ENCODE measurements at regions not wholly inside any gene's neighbourhood (a gene's known extent, or its start where the extent isn't known, plus 50 kb on each side); places are given as distances from the start of the nearest gene placed in this dataset.

DNA sequence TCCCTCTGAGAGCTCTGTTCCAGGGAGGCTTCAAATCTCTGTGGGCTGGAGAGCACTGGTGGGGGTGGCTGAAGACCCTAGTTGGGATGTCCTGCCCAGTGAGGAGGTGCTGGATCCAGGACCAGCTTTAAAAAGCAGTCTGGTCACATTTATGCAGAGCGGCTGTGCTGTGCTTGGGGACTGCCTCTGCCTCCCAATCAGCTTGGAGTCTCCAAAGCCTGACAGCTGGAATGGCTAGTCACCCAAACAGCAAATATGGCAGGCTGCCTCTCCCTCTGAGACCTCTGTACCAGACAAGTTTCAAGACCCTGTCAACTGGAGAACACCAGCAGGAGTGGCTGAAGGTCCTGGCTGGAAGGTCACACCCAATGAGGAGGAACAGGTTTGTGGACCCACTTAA, 848.1 kb upstream of the DIAPH2 start:
- no peak overlapping the region for H3K4me3 ChIP-seq (ENCODE audit: low read length)

DNA sequence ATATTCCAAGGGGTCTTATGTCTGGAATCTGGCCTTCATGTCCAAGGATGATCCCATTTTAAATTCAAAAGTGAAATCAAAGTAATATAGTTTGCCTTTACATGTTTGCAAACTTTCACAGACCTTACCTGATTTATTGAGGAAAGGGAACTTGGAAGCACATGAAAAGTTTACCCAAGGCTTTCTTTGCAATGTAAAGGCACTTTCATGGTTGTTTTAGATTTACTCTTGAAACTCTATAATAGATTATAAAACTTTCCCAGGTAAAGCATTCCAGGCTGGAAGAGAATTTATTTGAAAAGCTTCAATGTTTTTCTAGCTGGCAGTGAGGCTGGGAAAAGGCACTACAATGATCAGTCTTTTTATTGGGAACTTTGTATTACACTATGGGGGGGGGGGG, 842.8 kb upstream of the DIAPH2 start:
- Histone ChIP-seq H3K27me3 (ENCODE audit: control insufficient read depth, insufficient read depth, low read length) (no peaks in the 10 kb centered on the region), H3K4me3 (ENCODE audit: low read length) (no peak overlapping the region), H3K36me3 (ENCODE audit: control insufficient read depth, insufficient read depth, low read length) (no peaks in the 10 kb centered on the region), H3K9ac (ENCODE audit: low read length) (no peak overlapping the region), H3K27ac (ENCODE audit: low read depth, low read length) (no peak overlapping the region), H3K4me1 (ENCODE audit: control insufficient read depth, insufficient read depth, low read length) (no peaks in the 10 kb centered on the region)

More for the DNA sequence above, 848.1 kb upstream of the DIAPH2 start:
- Histone ChIP-seq H3K27me3 (ENCODE audit: control insufficient read depth, insufficient read depth, low read length) (no peaks in the 10 kb centered on the region), H3K27ac (ENCODE audit: low read depth, low read length) (no peak overlapping the region), H3K36me3 (ENCODE audit: control insufficient read depth, insufficient read depth, low read length) (no peaks in the 10 kb centered on the region), H3K4me1 (ENCODE audit: control insufficient read depth, insufficient read depth, low read length) (no peaks in the 10 kb centered on the region), H3K9ac (ENCODE audit: low read length) (no peak overlapping the region)

DNA sequence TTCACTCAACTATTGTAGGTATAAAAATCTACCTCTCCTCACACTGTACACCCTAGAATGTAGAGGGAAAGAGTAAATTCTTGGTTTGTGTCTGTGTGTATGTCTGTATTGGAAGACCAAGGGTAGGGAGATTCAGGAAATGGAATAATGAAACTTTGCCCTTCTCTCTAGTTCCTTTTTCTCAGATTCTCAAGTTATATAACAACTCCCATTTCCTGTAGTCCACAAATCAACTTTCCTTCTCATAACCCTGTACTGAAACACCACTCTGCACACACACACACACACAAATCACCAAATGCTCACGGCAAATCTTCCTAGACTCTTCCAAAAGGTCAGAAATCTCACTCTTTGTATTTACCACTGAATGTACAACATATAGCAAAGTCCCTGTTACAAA, 824.5 kb upstream of the DIAPH2 start:
- Histone ChIP-seq H3K4me3 (ENCODE audit: low read length) (no peak overlapping the region), H3K9ac (ENCODE audit: low read length) (no peak overlapping the region), H3K36me3 (ENCODE audit: control insufficient read depth, insufficient read depth, low read length) (no peaks in the 10 kb centered on the region), H3K27ac (ENCODE audit: low read depth, low read length) (no peak overlapping the region), H3K4me1 (ENCODE audit: control insufficient read depth, insufficient read depth, low read length) (no peaks in the 10 kb centered on the region), H3K27me3 (ENCODE audit: control insufficient read depth, insufficient read depth, low read length) (no peaks in the 10 kb centered on the region)

DNA sequence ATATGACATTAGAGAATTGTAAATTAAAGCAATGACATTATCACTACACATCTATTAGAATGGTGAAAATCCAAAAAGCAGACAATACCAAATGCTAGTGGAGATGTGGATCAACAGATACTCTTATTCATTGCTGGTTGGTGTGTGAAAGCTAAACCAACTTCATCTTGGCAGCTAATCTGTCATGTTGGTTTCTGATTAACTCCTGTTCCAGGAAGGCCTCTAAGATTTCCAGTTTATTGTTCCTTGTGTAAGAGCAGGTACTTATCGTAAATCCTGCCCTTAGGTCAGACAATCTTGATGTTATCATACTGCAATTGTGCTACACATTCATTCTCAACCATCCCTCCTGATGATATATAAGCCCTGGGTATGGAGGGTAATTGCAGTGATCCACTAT, 809.0 kb upstream of the DIAPH2 start:
- Histone ChIP-seq H3K4me1 (ENCODE audit: control insufficient read depth, insufficient read depth, low read length) (no peaks in the 10 kb centered on the region), H3K27me3 (ENCODE audit: control insufficient read depth, insufficient read depth, low read length) (no peaks in the 10 kb centered on the region), H3K27ac (ENCODE audit: low read depth, low read length) (no peak overlapping the region), H3K4me3 (ENCODE audit: low read length) (no peak overlapping the region), H3K36me3 (ENCODE audit: control insufficient read depth, insufficient read depth, low read length) (no peaks in the 10 kb centered on the region), H3K9ac (ENCODE audit: low read length) (no peak overlapping the region)

DNA sequence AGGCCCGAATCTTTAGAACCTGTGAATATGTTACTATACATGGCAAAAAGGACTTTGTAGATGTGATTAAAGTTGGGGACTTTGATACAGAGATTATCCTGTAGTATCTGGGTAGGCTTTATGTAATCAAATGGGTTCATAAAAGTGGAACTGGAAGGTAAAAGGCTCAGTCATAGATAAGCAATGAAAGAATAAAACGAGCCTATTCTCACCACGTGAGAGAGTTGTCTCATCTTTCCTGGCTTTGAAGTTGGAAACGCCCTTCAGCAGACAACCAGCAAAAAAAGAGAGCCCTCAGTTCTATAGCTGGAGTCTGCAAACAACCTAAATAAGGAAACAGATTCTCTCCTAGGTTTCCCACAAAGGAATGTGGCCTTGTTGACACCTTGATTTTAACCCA, 805.8 kb upstream of the DIAPH2 start:
- H3K27me3 ChIP-seq (ENCODE audit: control insufficient read depth, insufficient read depth, low read length), result no peaks in the 10 kb centered on the region
- no peak overlapping the region for H3K9ac ChIP-seq (ENCODE audit: low read length)
- H3K4me3 ChIP-seq (ENCODE audit: low read length), result no peak overlapping the region
- H3K4me1 ChIP-seq (ENCODE audit: control insufficient read depth, insufficient read depth, low read length), result no peaks in the 10 kb centered on the region
- no peak overlapping the region for H3K27ac ChIP-seq (ENCODE audit: low read depth, low read length)
- H3K36me3 ChIP-seq (ENCODE audit: control insufficient read depth, insufficient read depth, low read length), result no peaks in the 10 kb centered on the region

DNA sequence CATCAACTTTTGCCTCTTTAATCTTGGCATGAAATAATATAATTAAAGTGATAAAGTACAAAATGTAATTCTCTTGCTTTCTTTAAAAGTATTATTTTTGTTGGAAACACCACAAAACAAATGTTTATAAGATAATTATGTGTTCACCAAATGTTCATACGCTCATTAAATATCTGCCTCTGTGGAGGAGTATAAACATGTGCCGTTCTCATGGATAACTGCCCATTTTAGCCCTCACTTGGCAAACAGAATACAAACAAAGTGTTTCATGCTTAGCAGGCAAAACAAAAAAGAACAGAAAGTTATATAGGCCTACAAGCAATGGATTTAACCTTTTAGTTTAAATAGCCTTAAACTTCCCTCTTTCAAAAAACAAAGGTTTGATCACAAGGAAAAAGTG, 800.5 kb upstream of the DIAPH2 start:
- H3K27ac ChIP-seq (ENCODE audit: low read depth, low read length), result peak overlapping the region; percentile 32
- H3K27me3 ChIP-seq (ENCODE audit: control insufficient read depth, insufficient read depth, low read length), result no peaks in the 10 kb centered on the region
- no peaks in the 10 kb centered on the region for H3K36me3 ChIP-seq (ENCODE audit: control insufficient read depth, insufficient read depth, low read length)
- H3K4me3 ChIP-seq (ENCODE audit: low read length), result no peak overlapping the region
- peaks cover 2% of the 10 kb centered on the region for H3K4me1 ChIP-seq (ENCODE audit: control insufficient read depth, insufficient read depth, low read length)
- no peak overlapping the region for H3K9ac ChIP-seq (ENCODE audit: low read length)

DNA sequence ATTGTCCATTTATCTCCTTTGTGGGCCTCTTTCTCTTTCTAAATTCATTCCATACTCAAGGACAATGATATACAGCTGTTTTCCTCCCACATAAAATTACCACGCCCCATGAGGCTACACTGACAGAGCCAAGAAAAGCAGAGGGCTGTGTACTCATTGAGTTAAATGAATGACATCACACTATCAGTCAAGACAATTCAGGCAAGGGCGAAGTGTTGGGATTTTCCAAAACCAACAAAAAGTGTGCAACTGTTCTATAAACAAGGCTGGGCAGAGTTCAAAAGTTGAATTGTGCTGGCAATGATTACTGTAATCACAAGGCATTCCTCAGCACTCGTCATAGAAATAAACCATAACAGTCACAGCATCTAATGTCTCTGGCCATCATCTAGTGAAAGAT, 799.6 kb upstream of the DIAPH2 start:
- no peak overlapping the region for H3K9ac ChIP-seq (ENCODE audit: low read length)
- no peak overlapping the region for H3K4me3 ChIP-seq (ENCODE audit: low read length)
- no peaks in the 10 kb centered on the region for H3K27me3 ChIP-seq (ENCODE audit: control insufficient read depth, insufficient read depth, low read length)
- H3K27ac ChIP-seq (ENCODE audit: low read depth, low read length), result no peak overlapping the region
- H3K4me1 ChIP-seq (ENCODE audit: control insufficient read depth, insufficient read depth, low read length), result peaks cover 2% of the 10 kb centered on the region
- H3K36me3 ChIP-seq (ENCODE audit: control insufficient read depth, insufficient read depth, low read length), result no peaks in the 10 kb centered on the region

DNA sequence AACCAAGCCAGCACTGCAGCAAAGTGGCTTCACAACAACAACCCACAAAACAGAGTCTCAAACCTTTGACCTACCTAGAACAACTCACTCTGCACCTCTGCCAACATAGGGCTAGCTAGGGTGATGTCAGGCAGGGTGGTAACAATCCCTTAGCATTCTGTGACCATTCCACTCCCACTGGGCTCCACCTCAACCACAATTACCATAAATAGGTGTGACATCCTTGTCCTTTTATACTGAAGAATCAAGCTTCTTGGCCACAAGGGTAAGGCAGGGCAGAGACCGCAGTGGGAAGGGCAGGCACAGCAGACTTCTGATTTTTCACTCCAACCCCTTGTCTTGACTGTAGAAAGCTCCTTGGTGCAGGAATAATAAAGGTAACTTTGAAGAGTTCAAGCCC, 795.4 kb upstream of the DIAPH2 start:
- Histone ChIP-seq H3K27ac (ENCODE audit: low read depth, low read length) (no peak overlapping the region), H3K4me3 (ENCODE audit: low read length) (no peak overlapping the region), H3K27me3 (ENCODE audit: control insufficient read depth, insufficient read depth, low read length) (no peaks in the 10 kb centered on the region), H3K9ac (ENCODE audit: low read length) (no peak overlapping the region), H3K4me1 (ENCODE audit: control insufficient read depth, insufficient read depth, low read length) (peaks cover 2% of the 10 kb centered on the region), H3K36me3 (ENCODE audit: control insufficient read depth, insufficient read depth, low read length) (no peaks in the 10 kb centered on the region)

DNA sequence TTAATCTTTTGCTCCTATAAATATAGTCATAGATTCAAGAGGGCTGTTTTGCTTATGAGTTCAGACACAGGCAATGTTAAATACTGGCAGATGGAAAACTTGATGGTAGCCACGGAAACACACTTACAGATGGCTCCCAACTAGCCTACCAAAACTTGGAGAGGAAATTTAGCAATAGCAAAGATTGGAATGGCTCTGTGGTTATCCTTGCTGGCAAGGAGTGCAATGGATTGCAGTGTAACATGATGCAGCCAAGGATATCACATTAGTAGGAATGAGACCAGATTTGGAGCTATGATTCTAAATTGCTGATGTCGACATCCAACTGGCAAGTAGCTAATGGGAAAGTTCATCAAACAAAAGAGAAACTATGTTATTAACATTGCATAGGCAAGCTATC, 791.0 kb upstream of the DIAPH2 start:
- no peaks in the 10 kb centered on the region for H3K4me1 ChIP-seq (ENCODE audit: control insufficient read depth, insufficient read depth, low read length)
- H3K27me3 ChIP-seq (ENCODE audit: control insufficient read depth, insufficient read depth, low read length), result no peaks in the 10 kb centered on the region
- H3K36me3 ChIP-seq (ENCODE audit: control insufficient read depth, insufficient read depth, low read length), result no peaks in the 10 kb centered on the region
- no peak overlapping the region for H3K9ac ChIP-seq (ENCODE audit: low read length)
- H3K4me3 ChIP-seq (ENCODE audit: low read length), result no peak overlapping the region
- H3K27ac ChIP-seq (ENCODE audit: low read depth, low read length), result no peak overlapping the region

DNA sequence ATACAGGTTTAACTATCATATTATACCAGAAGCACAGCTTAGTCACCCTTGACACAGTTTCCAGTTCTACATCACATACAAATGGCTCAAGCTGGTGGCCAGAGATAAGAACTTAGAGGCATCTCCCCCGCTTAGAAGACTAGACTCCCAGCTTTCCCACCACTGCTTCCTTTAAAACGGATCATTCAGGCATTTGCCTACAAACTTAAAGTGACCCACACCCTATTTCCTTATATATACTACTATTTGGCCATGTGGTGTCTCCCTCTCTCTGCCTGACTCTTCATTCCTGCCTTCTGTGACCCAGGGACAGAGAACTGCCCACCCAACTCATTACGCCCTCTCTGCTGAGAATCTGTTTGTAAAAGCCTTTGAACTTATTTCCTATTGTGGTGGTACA, 781.2 kb upstream of the DIAPH2 start:
- no peak overlapping the region for H3K4me3 ChIP-seq (ENCODE audit: low read length)
- H3K4me1 ChIP-seq (ENCODE audit: control insufficient read depth, insufficient read depth, low read length), result no peaks in the 10 kb centered on the region
- no peak overlapping the region for H3K27ac ChIP-seq (ENCODE audit: low read depth, low read length)
- H3K9ac ChIP-seq (ENCODE audit: low read length), result no peak overlapping the region
- H3K27me3 ChIP-seq (ENCODE audit: control insufficient read depth, insufficient read depth, low read length), result no peaks in the 10 kb centered on the region
- no peaks in the 10 kb centered on the region for H3K36me3 ChIP-seq (ENCODE audit: control insufficient read depth, insufficient read depth, low read length)

DNA sequence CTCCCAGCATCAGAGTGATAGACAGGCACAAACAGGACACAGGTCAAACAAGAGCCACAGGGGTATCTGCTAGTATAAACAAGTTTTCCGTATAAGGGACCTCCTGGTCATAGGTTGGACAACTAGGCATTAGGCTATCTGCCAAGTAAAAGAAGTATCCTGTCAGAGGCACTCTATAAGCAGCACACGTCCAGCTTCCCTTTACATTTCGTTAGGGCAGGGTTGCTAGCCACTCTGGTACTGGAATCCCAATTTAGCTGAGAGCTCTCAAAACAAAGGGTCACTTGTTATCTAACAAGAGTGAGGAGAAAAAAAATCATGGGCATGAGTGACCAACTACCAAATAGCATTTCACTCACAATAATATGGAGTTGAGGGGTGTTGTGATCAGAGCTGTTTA, 780.7 kb upstream of the DIAPH2 start:
- no peak overlapping the region for H3K27ac ChIP-seq (ENCODE audit: low read depth, low read length)
- no peaks in the 10 kb centered on the region for H3K27me3 ChIP-seq (ENCODE audit: control insufficient read depth, insufficient read depth, low read length)
- no peak overlapping the region for H3K9ac ChIP-seq (ENCODE audit: low read length)
- H3K4me3 ChIP-seq (ENCODE audit: low read length), result no peak overlapping the region
- no peaks in the 10 kb centered on the region for H3K4me1 ChIP-seq (ENCODE audit: control insufficient read depth, insufficient read depth, low read length)
- H3K36me3 ChIP-seq (ENCODE audit: control insufficient read depth, insufficient read depth, low read length), result no peaks in the 10 kb centered on the region

DNA sequence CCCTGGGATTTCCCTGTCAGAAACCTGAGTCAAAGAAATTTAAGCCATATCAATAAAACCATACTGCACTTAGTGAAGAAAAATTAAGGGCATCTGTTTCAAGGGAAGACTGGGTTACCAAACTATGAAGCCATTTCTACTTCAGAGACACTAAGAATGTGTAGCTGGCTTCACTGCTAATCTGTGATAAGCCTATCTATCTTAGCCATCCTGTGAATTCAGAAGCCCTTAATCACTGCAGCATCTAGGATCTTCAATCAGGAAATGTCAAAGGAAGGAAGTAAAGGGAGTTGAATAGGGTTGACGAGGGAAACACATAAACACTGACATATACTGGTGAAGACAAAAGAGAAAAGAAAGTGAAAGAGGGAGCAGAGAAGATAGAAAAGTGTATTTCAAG, 777.6 kb upstream of the DIAPH2 start:
- Histone ChIP-seq H3K4me1 (ENCODE audit: control insufficient read depth, insufficient read depth, low read length) (no peaks in the 10 kb centered on the region), H3K9ac (ENCODE audit: low read length) (no peak overlapping the region)

DNA sequence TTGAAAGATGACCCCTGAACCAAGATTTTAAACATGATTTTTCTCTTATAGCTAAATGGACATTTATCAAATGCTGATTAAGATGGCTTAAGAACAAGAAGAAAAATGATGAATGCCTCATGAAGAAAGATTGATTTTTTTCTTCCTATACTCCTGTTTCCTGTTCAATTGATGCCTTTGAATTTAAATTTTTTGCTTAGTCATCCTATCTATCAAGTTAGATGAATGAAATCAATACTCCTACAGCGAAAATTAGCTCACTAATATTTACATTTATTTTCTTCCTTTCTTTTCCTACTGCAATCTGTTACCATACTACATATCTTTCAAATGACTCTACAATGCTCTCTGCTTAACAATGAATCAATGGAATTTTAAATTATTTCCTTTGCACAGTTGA, 773.6 kb upstream of the DIAPH2 start:
- H3K27ac ChIP-seq (ENCODE audit: low read depth, low read length), result no peak overlapping the region
- H3K4me3 ChIP-seq (ENCODE audit: low read length), result no peak overlapping the region
- H3K4me1 ChIP-seq (ENCODE audit: control insufficient read depth, insufficient read depth, low read length), result no peaks in the 10 kb centered on the region
- H3K27me3 ChIP-seq (ENCODE audit: control insufficient read depth, insufficient read depth, low read length), result no peaks in the 10 kb centered on the region
- no peaks in the 10 kb centered on the region for H3K36me3 ChIP-seq (ENCODE audit: control insufficient read depth, insufficient read depth, low read length)
- no peak overlapping the region for H3K9ac ChIP-seq (ENCODE audit: low read length)

More for the DNA sequence above, 777.6 kb upstream of the DIAPH2 start:
- no peak overlapping the region for H3K4me3 ChIP-seq (ENCODE audit: low read length)
- no peaks in the 10 kb centered on the region for H3K36me3 ChIP-seq (ENCODE audit: control insufficient read depth, insufficient read depth, low read length)
- no peak overlapping the region for H3K27ac ChIP-seq (ENCODE audit: low read depth, low read length)
- no peaks in the 10 kb centered on the region for H3K27me3 ChIP-seq (ENCODE audit: control insufficient read depth, insufficient read depth, low read length)

DNA sequence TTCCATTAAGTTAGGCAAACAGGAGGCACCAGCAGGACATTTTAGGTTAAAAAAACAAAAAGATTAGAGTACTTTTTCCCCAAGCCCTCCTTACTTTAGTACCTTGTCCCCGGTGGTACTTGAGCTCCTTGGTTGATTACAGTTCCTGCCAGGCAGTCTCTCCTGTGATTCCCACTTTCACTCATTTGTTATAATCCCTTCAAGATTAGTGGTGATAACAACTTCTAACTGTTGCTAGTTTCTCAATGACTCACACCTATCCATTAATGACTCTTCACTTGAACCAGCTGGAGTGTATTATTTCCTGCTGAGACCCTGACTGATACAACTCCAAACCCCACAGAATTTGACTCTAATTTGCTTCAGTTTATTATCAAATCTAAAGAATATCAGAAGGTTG, 765.0 kb upstream of the DIAPH2 start:
- Histone ChIP-seq H3K9ac (ENCODE audit: low read length) (no peak overlapping the region), H3K27me3 (ENCODE audit: control insufficient read depth, insufficient read depth, low read length) (no peaks in the 10 kb centered on the region), H3K27ac (ENCODE audit: low read depth, low read length) (no peak overlapping the region), H3K4me3 (ENCODE audit: low read length) (no peak overlapping the region), H3K4me1 (ENCODE audit: control insufficient read depth, insufficient read depth, low read length) (no peaks in the 10 kb centered on the region), H3K36me3 (ENCODE audit: control insufficient read depth, insufficient read depth, low read length) (no peaks in the 10 kb centered on the region)

All from rectal smooth muscle tissue (tissue), 1 donor.